ENCODE measurements at regions not wholly inside any gene's neighbourhood (a gene's known extent, or its start where the extent isn't known, plus 50 kb on each side); places are given as distances from the start of the nearest gene placed in this dataset.

DNA sequence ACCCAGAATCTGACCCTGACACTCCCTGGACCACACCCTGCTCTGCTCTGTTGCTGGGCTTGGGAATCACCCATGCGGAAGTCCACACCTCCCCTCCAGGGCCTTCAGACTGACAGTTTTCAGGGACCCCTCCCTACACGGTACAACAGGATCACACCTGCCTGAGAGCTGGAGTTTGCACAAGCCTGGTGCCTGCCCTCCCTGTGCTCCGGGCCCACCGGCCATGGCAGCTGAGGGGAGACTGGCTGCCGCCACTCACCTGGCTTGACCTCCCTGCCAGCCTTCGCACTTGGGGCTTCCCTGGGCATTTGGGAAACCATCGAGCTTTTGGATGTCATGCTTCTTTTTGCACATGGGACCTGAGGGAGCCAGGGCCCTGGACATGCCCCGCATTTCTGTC is 95.9 kb upstream of the ANKRD34C start:
- no peak for DNase-seq

- peak in 2 of 51 donors; percentile 7 to 10 for DNase-seq
Observed at GRCh38 chr15:79185199-79185598, 94.6 kb upstream of the RASGRF1 start.

DNA sequence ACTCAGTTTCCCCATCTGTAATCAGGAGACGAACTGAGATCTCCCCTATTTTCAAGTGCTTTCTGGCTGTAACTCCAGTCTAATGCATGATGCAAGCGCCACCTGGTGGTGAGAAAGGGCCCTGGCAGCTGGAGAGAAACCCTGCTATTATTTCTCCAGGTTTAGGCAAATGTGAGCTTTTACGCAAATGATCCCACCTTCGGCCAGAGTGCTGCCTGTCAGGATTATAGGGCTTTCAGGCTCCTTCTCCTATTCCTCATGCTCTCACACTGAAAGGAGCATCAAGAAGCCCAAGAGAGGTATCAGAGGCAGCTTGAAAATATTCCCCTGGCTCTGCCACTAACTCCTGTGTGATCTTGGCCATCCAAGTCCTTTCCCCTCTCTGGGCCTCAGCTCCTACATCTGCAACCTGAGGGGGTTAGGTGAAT is 93.9 kb upstream of the RASGRF1 start:
- peak in 47 of 51 donors; percentile 5 to 88 (median 45) for DNase-seq

DNA sequence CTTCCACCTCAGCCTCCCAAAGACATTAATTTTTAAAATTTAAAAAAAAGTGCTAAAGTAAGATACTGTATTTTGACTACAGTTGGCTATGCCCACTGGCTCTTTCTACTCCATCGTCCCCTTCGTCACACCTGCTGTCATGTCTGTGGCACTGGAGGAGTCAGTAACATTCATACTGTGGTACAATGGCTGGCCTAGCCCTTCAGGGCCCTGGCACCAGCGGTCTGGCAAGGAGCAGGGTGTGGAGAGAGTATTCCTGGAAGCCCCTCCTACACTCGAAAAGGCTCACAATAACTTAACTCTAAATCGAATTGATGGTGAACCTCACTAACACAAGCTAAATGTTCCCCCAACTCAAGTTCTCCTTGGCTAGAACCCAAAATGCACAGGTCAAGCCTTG is 89.7 kb upstream of the RASGRF1 start:
- DNase-seq = no peak

GRCh38 chr15:79179597-79179996 is 89.0 kb upstream of the RASGRF1 start:
- no peak for DNase-seq

GRCh38 chr15:79179108-79179561 is 88.6 kb upstream of the RASGRF1 start:
- DNase-seq = no peak

- no peak for DNase-seq
Observed at GRCh38 chr15:79178594-79178993, 88.0 kb upstream of the RASGRF1 start.

- DNase-seq = no peak
Observed at GRCh38 chr15:79176151-79176550, 85.6 kb upstream of the RASGRF1 start.

- DNase-seq = no peak
Observed at GRCh38 chr15:79172801-79173460, 82.4 kb upstream of the RASGRF1 start.

- DNase-seq = no peak
Observed at GRCh38 chr15:79172032-79172481, 81.5 kb upstream of the RASGRF1 start.

GRCh38 chr15:79171320-79172031 is 80.9 kb upstream of the RASGRF1 start:
- no peak for DNase-seq

DNA sequence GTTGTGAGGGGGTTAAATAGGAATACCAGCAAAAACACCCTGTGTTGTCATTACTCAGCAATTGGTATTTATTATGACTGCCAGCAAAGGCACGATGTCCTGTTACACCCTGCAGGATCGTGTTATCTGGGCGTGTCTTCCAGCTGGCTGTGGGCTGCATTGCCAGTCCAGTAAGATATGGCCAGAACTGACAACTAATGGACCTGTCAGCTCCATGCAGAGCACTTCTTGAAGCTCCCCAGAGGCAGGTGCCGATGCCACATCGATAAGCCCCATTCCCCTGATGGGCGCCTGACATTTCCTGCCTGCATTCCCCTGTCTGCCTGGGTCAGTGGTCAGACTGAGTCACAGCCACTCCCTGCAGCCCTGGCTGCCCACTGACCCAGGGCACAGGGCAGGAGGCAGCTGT is 79.7 kb upstream of the RASGRF1 start:
- no peak for DNase-seq

DNA sequence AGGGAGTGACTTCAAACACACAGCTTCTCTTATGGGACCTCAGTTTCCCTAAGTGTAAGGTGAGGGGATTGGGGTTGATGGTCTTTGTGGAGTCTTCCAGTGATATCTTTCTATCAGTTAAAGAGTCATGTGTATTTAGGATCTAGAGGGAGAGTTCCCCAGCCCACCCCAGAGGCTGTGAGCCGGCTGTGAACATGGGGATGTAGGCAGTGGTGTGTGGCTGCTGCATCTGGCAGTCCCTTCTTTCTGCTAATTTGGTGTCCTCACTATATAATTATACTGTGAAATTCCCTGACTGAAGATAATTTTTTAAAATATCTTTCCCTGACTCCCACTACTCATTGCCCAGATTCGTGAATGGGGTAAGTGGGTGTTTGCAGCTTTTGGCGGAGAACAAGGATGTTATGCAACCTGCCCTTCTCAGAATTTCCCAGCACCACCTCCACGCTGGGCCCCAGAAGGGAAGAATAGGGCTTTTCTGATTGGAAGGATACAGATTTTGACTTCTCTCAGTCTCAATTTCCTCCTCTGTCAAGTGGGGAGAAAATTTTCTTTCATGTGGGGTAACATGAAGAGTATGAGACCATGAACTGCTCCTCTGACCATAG is 79.0 kb upstream of the RASGRF1 start:
- DNase-seq = peak in 4 of 51 donors; percentile 12 to 58 (median 22)

DNA sequence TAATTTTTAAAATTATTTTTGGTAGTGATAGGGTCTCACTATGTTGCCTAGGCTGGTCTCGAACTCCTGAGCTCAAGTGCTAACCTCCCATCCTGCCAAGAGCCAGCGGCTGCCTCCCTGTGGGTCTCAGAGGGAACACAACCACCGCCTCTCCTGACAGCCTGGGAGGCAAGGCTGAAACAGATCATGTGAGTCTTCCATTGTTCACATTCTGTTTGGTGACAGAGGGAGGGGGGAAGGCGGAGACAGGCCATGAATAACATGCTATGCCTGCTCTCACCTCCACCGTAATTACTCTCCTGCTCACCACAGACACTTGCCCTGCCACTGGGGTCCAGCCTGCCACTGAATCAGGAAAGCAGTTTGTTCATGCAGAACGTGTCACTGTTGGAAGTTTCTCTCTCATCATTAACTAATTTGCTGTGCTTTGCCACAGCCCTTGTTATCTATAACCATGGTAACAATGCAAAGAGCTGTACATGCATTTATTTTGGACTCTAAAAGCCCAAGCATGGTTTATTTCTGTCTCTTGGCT is 78.4 kb upstream of the RASGRF1 start:
- peak in 29 of 51 donors; percentile 3 to 66 (median 33) for DNase-seq

DNA sequence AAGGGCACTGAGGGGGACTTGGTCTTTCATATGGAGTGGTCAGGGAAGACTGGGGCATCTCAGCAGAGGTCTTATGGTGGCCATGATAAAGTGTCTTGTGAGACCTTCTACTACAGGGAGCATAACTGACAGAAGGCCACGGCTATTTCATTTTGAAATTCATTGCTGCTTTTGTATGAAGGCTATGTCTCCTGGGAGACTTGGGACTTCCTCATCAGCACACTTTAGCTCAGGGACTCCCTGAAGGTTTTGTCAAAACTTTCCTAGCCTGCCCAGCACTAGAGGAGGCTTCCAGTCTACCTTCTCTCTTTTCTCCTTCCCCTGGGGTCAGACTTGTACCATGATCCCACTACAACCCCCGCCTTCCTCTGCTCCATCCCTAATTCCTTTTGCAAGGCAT is 77.2 kb upstream of the RASGRF1 start:
- no peak for DNase-seq

- no peak for DNase-seq
Observed at GRCh38 chr15:79166311-79166955, 75.9 kb upstream of the RASGRF1 start.

DNA sequence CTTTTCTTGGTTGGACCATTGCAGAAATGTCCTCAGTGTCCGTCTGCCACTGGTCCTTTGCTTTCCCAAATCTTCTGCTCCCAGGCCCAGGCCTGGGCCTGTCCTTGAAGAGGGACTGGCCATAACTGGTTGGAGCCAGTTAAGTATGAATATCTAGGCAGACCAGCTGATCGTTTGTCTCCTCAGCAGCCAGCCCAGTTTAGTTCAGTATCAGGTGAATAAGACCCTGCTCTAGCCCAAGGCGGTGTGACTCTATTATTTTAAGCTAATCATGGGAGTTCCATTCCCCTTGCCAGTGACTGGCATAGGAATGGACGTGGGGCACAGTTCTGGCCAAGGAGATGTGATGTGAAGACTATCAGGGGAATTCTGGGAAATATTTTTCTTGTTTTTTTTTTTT is 73.9 kb upstream of the RASGRF1 start:
- DNase-seq = no peak

- no peak for DNase-seq
Observed at GRCh38 chr15:79164043-79164442, 73.5 kb upstream of the RASGRF1 start.

DNA sequence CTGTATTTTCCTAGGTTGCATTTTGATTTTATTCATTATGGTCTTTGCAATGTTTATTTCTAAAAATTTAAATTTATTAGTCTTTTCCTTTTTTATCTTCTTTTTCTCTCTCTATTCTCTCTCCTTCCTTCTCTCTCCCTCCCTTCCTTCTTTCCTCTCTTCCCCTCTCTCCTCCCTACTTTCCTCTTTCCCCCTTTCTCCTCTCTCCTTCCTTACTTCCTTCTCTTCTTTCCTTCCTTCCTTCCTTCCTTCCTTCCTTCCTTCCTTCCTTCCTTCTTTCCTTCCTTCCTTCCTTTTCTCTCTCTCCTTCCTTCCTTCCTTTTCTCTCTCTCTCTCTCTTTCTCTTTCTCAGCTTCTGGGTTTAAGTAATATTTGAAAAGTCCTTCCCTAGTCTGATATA is 72.8 kb upstream of the RASGRF1 start:
- no peak for DNase-seq

- no peak for DNase-seq
Observed at GRCh38 chr15:79161837-79162508, 71.4 kb upstream of the RASGRF1 start.

GRCh38 chr15:79160211-79160610 is 69.6 kb upstream of the RASGRF1 start:
- DNase-seq = no peak
